ENCODE measurements at regions not wholly inside any gene's neighbourhood (a gene's known extent, or its start where the extent isn't known, plus 50 kb on each side); places are given as distances from the start of the nearest gene placed in this dataset.

DNA sequence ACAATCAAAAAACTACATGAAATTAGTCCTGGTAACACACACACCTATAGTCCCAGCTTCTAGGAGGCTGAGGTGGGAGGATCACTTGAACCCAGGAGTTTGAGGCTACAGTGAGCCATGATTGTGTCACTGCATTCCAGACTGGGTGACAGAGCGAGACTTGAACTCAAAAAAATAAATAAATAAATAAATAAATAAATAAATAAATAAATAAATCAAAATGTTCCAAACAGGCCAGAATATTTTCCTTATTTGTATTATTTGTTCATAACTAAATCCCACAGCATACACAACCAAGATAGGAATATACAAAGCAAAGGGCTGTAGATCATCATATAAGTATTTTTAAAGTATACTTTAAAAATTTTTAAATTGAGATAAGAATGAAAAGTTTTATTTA lies 537.2 kb upstream of the CDH8 start:
- TF ChIP-seq FOXM1 (IDR thresholded peaks at IDR 0.05; ENCODE audit: borderline replicate concordance, low read depth): no peak
- TF ChIP-seq TAF1 (IDR thresholded peaks at IDR 0.05; ENCODE audit: low read depth): no peak
- TF ChIP-seq REST (IDR thresholded peaks at IDR 0.05; ENCODE audit: low read depth): no peak
- TF ChIP-seq YY1 (IDR thresholded peaks at IDR 0.05; ENCODE audit: low read depth): no peak

GRCh38 chr16:62568926-62569325 lies 532.7 kb upstream of the CDH8 start:
- TF ChIP-seq FOXM1 (IDR thresholded peaks at IDR 0.05; ENCODE audit: borderline replicate concordance, low read depth) (no peak), RAD21 (IDR thresholded peaks at IDR 0.05; ENCODE audit: low read depth) (no peak), TEAD4 (IDR thresholded peaks at IDR 0.05) (no peak), YY1 (IDR thresholded peaks at IDR 0.05; ENCODE audit: low read depth) (no peak)

- TF ChIP-seq CEBPB (IDR thresholded peaks at IDR 0.05) (no peak), TCF12 (IDR thresholded peaks at IDR 0.05; ENCODE audit: low read depth) (no peak), CREB1 (IDR thresholded peaks at IDR 0.05; ENCODE audit: low read depth) (no peak), NFIC (IDR thresholded peaks at IDR 0.05) (no peak), YY1 (IDR thresholded peaks at IDR 0.05; ENCODE audit: low read depth) (no peak), TEAD4 (IDR thresholded peaks at IDR 0.05) (no peak), FOXM1 (IDR thresholded peaks at IDR 0.05; ENCODE audit: borderline replicate concordance, low read depth) (no peak), REST (IDR thresholded peaks at IDR 0.05; ENCODE audit: low read depth) (no peak), TAF1 (IDR thresholded peaks at IDR 0.05; ENCODE audit: low read depth) (no peak), EGR1 (IDR thresholded peaks at IDR 0.05) (no peak), EP300 (IDR thresholded peaks at IDR 0.05; ENCODE audit: borderline replicate concordance) (no peak), ZBTB7A (IDR thresholded peaks at IDR 0.05; ENCODE audit: low read depth) (no peak)
These were observed 529.5 kb upstream of the CDH8 start for GRCh38 chr16:62565706-62566105.

- TF ChIP-seq ZBTB7A (IDR thresholded peaks at IDR 0.05; ENCODE audit: low read depth) (no peak), TCF12 (IDR thresholded peaks at IDR 0.05; ENCODE audit: low read depth) (no peak), FOXM1 (IDR thresholded peaks at IDR 0.05; ENCODE audit: borderline replicate concordance, low read depth) (no peak), CREB1 (IDR thresholded peaks at IDR 0.05; ENCODE audit: low read depth) (no peak), NFIC (IDR thresholded peaks at IDR 0.05) (no peak), RAD21 (IDR thresholded peaks at IDR 0.05; ENCODE audit: low read depth) (no peak), EP300 (IDR thresholded peaks at IDR 0.05; ENCODE audit: borderline replicate concordance) (no peak), TAF1 (IDR thresholded peaks at IDR 0.05; ENCODE audit: low read depth) (no peak), MAX (IDR thresholded peaks at IDR 0.05) (no peak), CEBPB (IDR thresholded peaks at IDR 0.05) (no peak), USF1 (IDR thresholded peaks at IDR 0.05) (no peak), EGR1 (IDR thresholded peaks at IDR 0.05) (no peak), YY1 (IDR thresholded peaks at IDR 0.05; ENCODE audit: low read depth) (no peak), REST (IDR thresholded peaks at IDR 0.05; ENCODE audit: low read depth) (no peak), TEAD4 (IDR thresholded peaks at IDR 0.05) (no peak)
These were observed 528.1 kb upstream of the CDH8 start for GRCh38 chr16:62564291-62564690.

DNA sequence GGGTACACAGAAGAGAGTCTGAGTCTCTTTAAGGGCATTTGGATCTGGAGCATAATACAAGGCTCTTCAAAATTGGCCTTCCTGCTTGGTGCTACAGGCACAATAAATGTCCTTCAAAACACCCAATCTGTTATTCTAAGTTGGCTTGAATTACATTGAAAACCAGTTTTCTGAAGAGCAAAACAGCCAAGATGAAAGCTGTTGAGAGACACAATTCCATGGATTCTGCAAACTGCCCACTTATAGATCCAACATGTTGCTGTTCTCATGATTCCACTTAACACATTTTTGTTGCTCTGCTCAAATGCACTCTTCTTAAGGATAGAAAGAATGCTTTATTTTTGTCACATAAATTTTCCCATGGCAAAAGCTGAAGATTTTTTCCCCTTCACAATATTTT lies 525.9 kb upstream of the CDH8 start:
- no peak for TF ChIP-seq USF1 (IDR thresholded peaks at IDR 0.05)
- no peak for TF ChIP-seq TEAD4 (IDR thresholded peaks at IDR 0.05)
- no peak for TF ChIP-seq RAD21 (IDR thresholded peaks at IDR 0.05; ENCODE audit: low read depth)
- no peak for TF ChIP-seq TCF12 (IDR thresholded peaks at IDR 0.05; ENCODE audit: low read depth)
- no peak for TF ChIP-seq FOXM1 (IDR thresholded peaks at IDR 0.05; ENCODE audit: borderline replicate concordance, low read depth)
- no peak for TF ChIP-seq YY1 (IDR thresholded peaks at IDR 0.05; ENCODE audit: low read depth)
- no peak for TF ChIP-seq REST (IDR thresholded peaks at IDR 0.05; ENCODE audit: low read depth)
- TF ChIP-seq CREB1 (IDR thresholded peaks at IDR 0.05; ENCODE audit: low read depth): no peak
- TF ChIP-seq NFIC (IDR thresholded peaks at IDR 0.05): no peak
- TF ChIP-seq EGR1 (IDR thresholded peaks at IDR 0.05): no peak
- TF ChIP-seq TAF1 (IDR thresholded peaks at IDR 0.05; ENCODE audit: low read depth): no peak
- TF ChIP-seq CEBPB (IDR thresholded peaks at IDR 0.05): no peak
- no peak for TF ChIP-seq EP300 (IDR thresholded peaks at IDR 0.05; ENCODE audit: borderline replicate concordance)
- TF ChIP-seq MAX (IDR thresholded peaks at IDR 0.05): no peak
- no peak for TF ChIP-seq ZBTB7A (IDR thresholded peaks at IDR 0.05; ENCODE audit: low read depth)
